ENCODE measurements at regions not wholly inside any gene's neighbourhood (a gene's known extent, or its start where the extent isn't known, plus 50 kb on each side); places are given as distances from the start of the nearest gene placed in this dataset.

- TF ChIP-seq CTCF (IDR thresholded peaks at IDR 0.05) (no peak), EZH2 (IDR thresholded peaks at IDR 0.05) (no peak)
These were observed 54.8 kb upstream of the ID3 start for GRCh38 chr1:23614032-23614660.

All from neural progenitor cell (in vitro differentiated cells).